Neural progenitor cell (in vitro differentiated cells): ENCODE measurements at regions not wholly inside any gene's neighbourhood (a gene's known extent, or its start where the extent isn't known, plus 50 kb on each side); places are given as distances from the start of the nearest gene placed in this dataset.
A peak's percentile ranks its signal among the peaks of the same experiment; 100 is the strongest.

Experiments
- DNase-seq: peaks from one replicate; pipeline ENCODE4 v3.0.0-alpha.2; 2016; ENCODE audit warnings: low spot score
- H2AFZ ChIP-seq: fragments of 200-600 bp; sonication (generic); replicated peaks from 2 replicates; pipeline ENCODE4 v1.6.1; 2016; ENCODE audit warnings: antibody characterized with exemption
- H3F3A ChIP-seq: fragments of 200-600 bp; sonication (generic); 2 replicates; pipeline ENCODE4 v1.6.1; 2016; ENCODE audit warnings: antibody characterized with exemption, low read depth
- H3K27ac ChIP-seq: fragments of 200-600 bp; sonication (generic); 2 replicates; pipeline ENCODE4 v1.5.1; 2016; ENCODE audit warnings: mild to moderate bottlenecking
- H3K27me3 ChIP-seq: fragments of 200-600 bp; sonication (generic); 2 replicates; pipeline ENCODE4 v1.6.1; 2016; ENCODE audit warnings: mild to moderate bottlenecking, moderate library complexity
- H3K36me3 ChIP-seq: fragments of 200-600 bp; sonication (generic); 2 replicates; pipeline ENCODE4 v1.5.1; 2016
- H3K4me1 ChIP-seq: fragments of 200-600 bp; sonication (generic); 2 replicates; pipeline ENCODE4 v1.6.1; 2016; ENCODE audit warnings: mixed run types
- H3K4me2 ChIP-seq: fragments of 200-600 bp; sonication (generic); 2 replicates; pipeline ENCODE4 v1.6.1; 2016
- H3K4me3 ChIP-seq: fragments of 200-600 bp; sonication (generic); 2 replicates; pipeline ENCODE4 v1.5.1; 2016
- H3K79me2 ChIP-seq: fragments of 200-600 bp; sonication (generic); 2 replicates; pipeline ENCODE4 v1.6.1; 2016; ENCODE audit warnings: low read depth
- H3K9ac ChIP-seq: fragments of 200-600 bp; sonication (generic); 2 replicates; pipeline ENCODE4 v1.6.1; 2016
- H3K9me3 ChIP-seq: fragments of 200-600 bp; sonication (generic); 2 replicates; pipeline ENCODE4 v1.5.1; 2016; ENCODE audit warnings: low read depth
- H4K20me1 ChIP-seq: fragments of 200-600 bp; sonication (generic); 2 replicates; pipeline ENCODE4 v1.6.1; 2016; ENCODE audit warnings: low read depth
- H3K27ac Mint-ChIP-seq: 3 replicates; pipeline ENCODE4 v1.8.0; 2021; ENCODE audit warnings: mixed read lengths
- H3K27me3 Mint-ChIP-seq: 2 replicates; pipeline ENCODE4 v1.8.0; 2022; ENCODE audit warnings: low read depth, mild to moderate bottlenecking, inconsistent platforms, moderate library complexity, mixed read lengths; ENCODE audit not compliant: insufficient read depth
- H3K36me3 Mint-ChIP-seq: 3 replicates; pipeline ENCODE4 v1.8.0; 2021; ENCODE audit warnings: mixed read lengths
- H3K4me1 Mint-ChIP-seq: 3 replicates; pipeline ENCODE4 v1.8.0; 2021; ENCODE audit warnings: mixed read lengths
- H3K4me3 Mint-ChIP-seq: 3 replicates; pipeline ENCODE4 v1.8.0; 2021; ENCODE audit warnings: mild to moderate bottlenecking, moderate library complexity, mixed read lengths
- H3K9me3 Mint-ChIP-seq: 3 replicates; pipeline ENCODE4 v1.8.0; 2020; ENCODE audit warnings: mixed read lengths
- CTCF ChIP-seq: fragments of 200-600 bp; sonication (generic); IDR thresholded peaks from 2 replicates; pipeline ENCODE4 v1.5.1; 2017; ENCODE audit warnings: antibody characterized with exemption, mild to moderate bottlenecking
- EZH2 ChIP-seq: fragments of 200-600 bp; sonication (generic); IDR thresholded peaks from 2 replicates; pipeline ENCODE4 v1.6.1; 2017; ENCODE audit warnings: antibody characterized with exemption, mild to moderate bottlenecking, moderate library complexity
- EZH2phosphoT487 ChIP-seq: fragments of 200-600 bp; sonication (generic); IDR thresholded peaks from 2 replicates; pipeline ENCODE4 v1.6.1; 2017; ENCODE audit warnings: antibody characterized with exemption

- Histone ChIP-seq H3K9me3 (no peaks in the 10 kb centered on the region), H3K79me2 (no peaks in the 10 kb centered on the region), H3K36me3 (no peaks in the 10 kb centered on the region), H3K27me3 (no peaks in the 10 kb centered on the region), H3K4me3 (no peak overlapping the region), H2AFZ (no peak overlapping the region), H3K4me1 (no peaks in the 10 kb centered on the region), H3K4me2 (no peak overlapping the region), H3F3A (no peaks in the 10 kb centered on the region), H3K27ac (no peak overlapping the region), H3K9ac (no peak overlapping the region), H4K20me1 (no peaks in the 10 kb centered on the region)
- DNase-seq: peak; percentile 89
- TF ChIP-seq CTCF (peak; percentile 89), EZH2phosphoT487 (no peak)
- H3K4me1 Mint-ChIP-seq: peaks cover 49% of the 10 kb centered on the region
- H3K27ac Mint-ChIP-seq: no peak overlapping the region
- H3K9me3 Mint-ChIP-seq: peaks cover 14% of the 10 kb centered on the region
- no peak overlapping the region for H3K4me3 Mint-ChIP-seq
- peaks cover 2% of the 10 kb centered on the region for H3K36me3 Mint-ChIP-seq
- H3K27me3 Mint-ChIP-seq: peaks cover 4% of the 10 kb centered on the region
Observed at GRCh38 chr4:57426779-57427395, 316.7 kb upstream of the IGFBP7 start.

GRCh38 chr4:57425610-57426009 lies 315.4 kb upstream of the IGFBP7 start:
- Histone ChIP-seq H3K9ac (no peak overlapping the region), H3K4me1 (no peaks in the 10 kb centered on the region), H3K36me3 (no peaks in the 10 kb centered on the region), H3K27ac (no peak overlapping the region), H3K9me3 (no peaks in the 10 kb centered on the region), H3F3A (no peaks in the 10 kb centered on the region), H3K4me2 (no peak overlapping the region), H2AFZ (no peak overlapping the region), H3K79me2 (no peaks in the 10 kb centered on the region), H3K27me3 (no peaks in the 10 kb centered on the region), H4K20me1 (no peaks in the 10 kb centered on the region), H3K4me3 (no peak overlapping the region)
- peaks cover 27% of the 10 kb centered on the region for H3K9me3 Mint-ChIP-seq
- peaks cover 45% of the 10 kb centered on the region for H3K4me1 Mint-ChIP-seq
- DNase-seq: no peak
- H3K27ac Mint-ChIP-seq: peak overlapping the region; percentile 38
- H3K36me3 Mint-ChIP-seq: peaks cover 12% of the 10 kb centered on the region
- H3K4me3 Mint-ChIP-seq: no peak overlapping the region
- peaks cover 4% of the 10 kb centered on the region for H3K27me3 Mint-ChIP-seq
- TF ChIP-seq EZH2phosphoT487 (no peak), CTCF (no peak), EZH2 (no peak)

- no peak overlapping the region for H3K27ac ChIP-seq
Observed at GRCh38 chr4:57424232-57424897, 314.2 kb upstream of the IGFBP7 start.

More at GRCh38 chr4:57424232-57424897, 314.2 kb upstream of the IGFBP7 start:
- H3K4me1 ChIP-seq: no peaks in the 10 kb centered on the region
- no peak for TF ChIP-seq EZH2
- TF ChIP-seq EZH2phosphoT487: no peak
- TF ChIP-seq CTCF: no peak
- no peaks in the 10 kb centered on the region for H3F3A ChIP-seq
- H3K4me3 ChIP-seq: no peak overlapping the region
- no peaks in the 10 kb centered on the region for H3K27me3 ChIP-seq
- Mint-ChIP-seq H3K4me3 (no peak overlapping the region), H3K36me3 (peaks cover 12% of the 10 kb centered on the region), H3K4me1 (peaks cover 41% of the 10 kb centered on the region), H3K9me3 (peaks cover 28% of the 10 kb centered on the region), H3K27me3 (peaks cover 4% of the 10 kb centered on the region), H3K27ac (peak overlapping the region; percentile 89)
- H3K79me2 ChIP-seq: no peaks in the 10 kb centered on the region
- H4K20me1 ChIP-seq: no peaks in the 10 kb centered on the region
- H3K9me3 ChIP-seq: no peaks in the 10 kb centered on the region
- H3K36me3 ChIP-seq: no peaks in the 10 kb centered on the region
- no peak for DNase-seq
- H2AFZ ChIP-seq: no peak overlapping the region
- no peak overlapping the region for H3K9ac ChIP-seq
- no peak overlapping the region for H3K4me2 ChIP-seq
